Breast epithelium (tissue), 3 donors: ENCODE measurements at regions not wholly inside any gene's neighbourhood (a gene's known extent, or its start where the extent isn't known, plus 50 kb on each side); places are given as distances from the start of the nearest gene placed in this dataset.

Source experiments
- CTCF ChIP-seq, 3 donors: fragments of 450-650 bp; IDR thresholded peaks; one replicate each; pipeline ENCODE4 v1.5.1; 2016 to 2017; ENCODE audit warnings: antibody characterized with exemption in 3 of 3, mild to moderate bottlenecking in 3 of 3, moderate library complexity in 3 of 3
- POLR2A ChIP-seq: fragments of 450-650 bp; IDR thresholded peaks from one replicate; pipeline ENCODE4 v1.6.1; 2016; ENCODE audit warnings: antibody characterized with exemption, mild to moderate bottlenecking, moderate library complexity
- POLR2AphosphoS5 ChIP-seq, 3 donors: sonication (generic); formaldehyde crosslinking; IDR thresholded peaks; one replicate each; pipeline ENCODE4 v1.6.1; 2017; ENCODE audit warnings: antibody characterized with exemption in 3 of 3

DNA sequence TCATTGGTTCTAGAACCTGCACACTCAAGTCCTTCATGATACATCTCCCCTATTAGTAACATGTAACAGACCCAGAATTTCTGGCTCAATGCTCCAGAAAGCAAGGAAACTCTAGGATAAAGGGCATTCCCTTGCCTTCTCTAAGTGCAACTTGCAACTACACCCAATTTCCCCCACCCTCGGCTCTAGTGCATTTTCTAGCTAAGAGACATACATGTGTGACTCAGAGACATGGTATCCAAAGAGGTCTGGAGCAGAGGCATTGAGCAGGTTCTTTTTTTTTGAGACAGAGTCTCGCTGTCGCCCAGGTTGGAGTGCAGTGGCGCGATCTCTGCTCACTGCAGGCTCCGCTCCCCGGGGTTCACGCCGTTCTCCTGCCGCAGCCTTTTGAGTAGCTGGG lies 132.9 kb downstream of the ZC3H11B start:
- no peak for TF ChIP-seq POLR2A
- TF ChIP-seq CTCF (IDR thresholded peaks at IDR 0.05) = no peak
- no peak for TF ChIP-seq POLR2AphosphoS5 (IDR thresholded peaks at IDR 0.05)
